ENCODE measurements at regions not wholly inside any gene's neighbourhood (a gene's known extent, or its start where the extent isn't known, plus 50 kb on each side); places are given as distances from the start of the nearest gene placed in this dataset.
"Not testable (repeated sequence)": the region's sequence is repeated elsewhere in the genome, so short reads cannot be mapped to it uniquely, and the experiment has no call there.

GRCh38 chr4:81375745-81376144 lies 96.0 kb downstream of the RASGEF1B start:
- DNase-seq, result no peak

GRCh38 chr4:81369886-81370285 lies 101.8 kb downstream of the RASGEF1B start:
- DNase-seq, result no peak

- DNase-seq, result no peak
These were observed 104.9 kb downstream of the RASGEF1B start for GRCh38 chr4:81366779-81367178.

GRCh38 chr4:81360737-81361136 lies 111.0 kb downstream of the RASGEF1B start:
- DNase-seq, result no peak

GRCh38 chr4:81359207-81359606 lies 112.5 kb downstream of the RASGEF1B start:
- DNase-seq, result no peak

GRCh38 chr4:81358154-81358553 lies 113.6 kb downstream of the RASGEF1B start:
- no peak for DNase-seq

GRCh38 chr4:81356621-81357020 lies 115.1 kb downstream of the RASGEF1B start:
- DNase-seq, result no peak

- DNase-seq, result no peak
These were observed 116.6 kb downstream of the RASGEF1B start for GRCh38 chr4:81355136-81355535.

GRCh38 chr4:81353861-81354260 lies 117.8 kb downstream of the RASGEF1B start:
- DNase-seq, result no peak

GRCh38 chr4:81352446-81352835 lies 119.3 kb downstream of the RASGEF1B start:
- no peak for DNase-seq

- DNase-seq, result peak; percentile 70 to 82 (median 81)
These were observed 119.9 kb downstream of the RASGEF1B start for GRCh38 chr4:81351654-81352445.

- no peak for DNase-seq
These were observed 121.7 kb downstream of the RASGEF1B start for GRCh38 chr4:81350040-81350439.

- DNase-seq, result no peak
These were observed 123.0 kb downstream of the RASGEF1B start for GRCh38 chr4:81348778-81349094.

- no peak for DNase-seq
These were observed 123.5 kb downstream of the RASGEF1B start for GRCh38 chr4:81348086-81348777.

GRCh38 chr4:81346719-81347118 lies 125.0 kb downstream of the RASGEF1B start:
- no peak for DNase-seq

GRCh38 chr4:81343536-81343935 lies 128.2 kb downstream of the RASGEF1B start:
- no peak for DNase-seq

GRCh38 chr4:81343046-81343445 lies 128.0 kb upstream of the PRKG2 start:
- DNase-seq, result no peak

- DNase-seq, result no peak
These were observed 122.2 kb upstream of the PRKG2 start for GRCh38 chr4:81337211-81337610.

- no peak for DNase-seq
These were observed 120.3 kb upstream of the PRKG2 start for GRCh38 chr4:81335122-81335912.

- DNase-seq, result no peak
These were observed 115.0 kb upstream of the PRKG2 start for GRCh38 chr4:81330018-81330417.

- no peak for DNase-seq
These were observed 111.6 kb upstream of the PRKG2 start for GRCh38 chr4:81326581-81326980.

- DNase-seq, result not testable (repeated sequence)
These were observed 109.6 kb upstream of the PRKG2 start for GRCh38 chr4:81324594-81324993.

GRCh38 chr4:81319657-81320056 lies 104.6 kb upstream of the PRKG2 start:
- no peak for DNase-seq

Measured in suppressor macrophage (primary cell).